ENCODE measurements at regions not wholly inside any gene's neighbourhood (a gene's known extent, or its start where the extent isn't known, plus 50 kb on each side); places are given as distances from the start of the nearest gene placed in this dataset.

DNA sequence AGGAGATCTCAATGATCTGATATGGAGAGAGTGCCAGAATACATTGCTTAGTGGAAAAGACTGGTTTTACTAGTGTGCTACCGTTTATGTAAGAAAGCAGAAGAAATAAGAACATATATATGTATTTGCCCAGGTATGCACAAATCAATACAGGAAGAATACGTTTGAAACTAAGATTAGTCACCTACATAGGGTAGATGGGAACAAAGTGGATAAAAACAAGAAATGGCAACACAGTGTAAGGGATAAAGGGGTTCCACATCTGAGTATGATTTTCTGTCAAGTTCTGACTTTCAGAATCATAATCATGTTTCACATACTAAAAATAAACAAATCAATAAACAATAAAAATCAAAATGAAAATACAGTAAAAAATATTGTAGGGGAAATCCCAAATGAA, 148.6 kb upstream of the NAMPT start:
- TF ChIP-seq, protein P1, sequence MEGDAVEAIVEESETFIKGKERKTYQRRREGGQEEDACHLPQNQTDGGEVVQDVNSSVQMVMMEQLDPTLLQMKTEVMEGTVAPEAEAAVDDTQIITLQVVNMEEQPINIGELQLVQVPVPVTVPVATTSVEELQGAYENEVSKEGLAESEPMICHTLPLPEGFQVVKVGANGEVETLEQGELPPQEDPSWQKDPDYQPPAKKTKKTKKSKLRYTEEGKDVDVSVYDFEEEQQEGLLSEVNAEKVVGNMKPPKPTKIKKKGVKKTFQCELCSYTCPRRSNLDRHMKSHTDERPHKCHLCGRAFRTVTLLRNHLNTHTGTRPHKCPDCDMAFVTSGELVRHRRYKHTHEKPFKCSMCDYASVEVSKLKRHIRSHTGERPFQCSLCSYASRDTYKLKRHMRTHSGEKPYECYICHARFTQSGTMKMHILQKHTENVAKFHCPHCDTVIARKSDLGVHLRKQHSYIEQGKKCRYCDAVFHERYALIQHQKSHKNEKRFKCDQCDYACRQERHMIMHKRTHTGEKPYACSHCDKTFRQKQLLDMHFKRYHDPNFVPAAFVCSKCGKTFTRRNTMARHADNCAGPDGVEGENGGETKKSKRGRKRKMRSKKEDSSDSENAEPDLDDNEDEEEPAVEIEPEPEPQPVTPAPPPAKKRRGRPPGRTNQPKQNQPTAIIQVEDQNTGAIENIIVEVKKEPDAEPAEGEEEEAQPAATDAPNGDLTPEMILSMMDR (IDR thresholded peaks at IDR 0.05) = no peak
- TF ChIP-seq POLR2A (IDR thresholded peaks at IDR 0.05) = no peak

Measured in body of pancreas (tissue), 4 donors.